22Rv1 (cell line): ENCODE measurements at regions not wholly inside any gene's neighbourhood (a gene's known extent, or its start where the extent isn't known, plus 50 kb on each side); places are given as distances from the start of the nearest gene placed in this dataset.

Source experiments
- H3K27ac ChIP-seq: fragments of 450-650 bp; 2 replicates; pipeline ENCODE4 v1.5.1; 2017
- CTCF ChIP-seq: fragments of 450-650 bp; IDR thresholded peaks from 2 replicates; pipeline ENCODE4 v1.5.1; 2017; ENCODE audit warnings: mild to moderate bottlenecking
- ZFX ChIP-seq: fragments of 450-650 bp; IDR thresholded peaks from 2 replicates; pipeline ENCODE4 v1.6.1; 2017; ENCODE audit warnings: antibody characterized with exemption, borderline replicate concordance

GRCh38 chr7:153638821-153639435, 413.3 kb upstream of the DPP6 start:
- no peak for TF ChIP-seq CTCF
- TF ChIP-seq ZFX, result no peak
- H3K27ac ChIP-seq, result no peak overlapping the region

GRCh38 chr7:153640586-153640985, 411.6 kb upstream of the DPP6 start:
- H3K27ac ChIP-seq, result no peak overlapping the region
- TF ChIP-seq CTCF (no peak), ZFX (no peak)

- TF ChIP-seq CTCF (no peak), ZFX (no peak)
- no peak overlapping the region for H3K27ac ChIP-seq
These were observed 411.0 kb upstream of the DPP6 start for GRCh38 chr7:153641199-153641598.

GRCh38 chr7:153642989-153643388, 409.2 kb upstream of the DPP6 start:
- H3K27ac ChIP-seq, result no peak overlapping the region
- no peak for TF ChIP-seq CTCF
- no peak for TF ChIP-seq ZFX

- no peak overlapping the region for H3K27ac ChIP-seq
- TF ChIP-seq CTCF, result no peak
- TF ChIP-seq ZFX, result no peak
These were observed 394.9 kb upstream of the DPP6 start for GRCh38 chr7:153657182-153657800.

GRCh38 chr7:153675131-153675530, 377.1 kb upstream of the DPP6 start:
- no peak overlapping the region for H3K27ac ChIP-seq
- TF ChIP-seq ZFX (no peak), CTCF (no peak)

GRCh38 chr7:153682628-153683027, 369.6 kb upstream of the DPP6 start:
- no peak for TF ChIP-seq CTCF
- no peak for TF ChIP-seq ZFX
- no peak overlapping the region for H3K27ac ChIP-seq
